ENCODE measurements at regions not wholly inside any gene's neighbourhood (a gene's known extent, or its start where the extent isn't known, plus 50 kb on each side); places are given as distances from the start of the nearest gene placed in this dataset.

DNA sequence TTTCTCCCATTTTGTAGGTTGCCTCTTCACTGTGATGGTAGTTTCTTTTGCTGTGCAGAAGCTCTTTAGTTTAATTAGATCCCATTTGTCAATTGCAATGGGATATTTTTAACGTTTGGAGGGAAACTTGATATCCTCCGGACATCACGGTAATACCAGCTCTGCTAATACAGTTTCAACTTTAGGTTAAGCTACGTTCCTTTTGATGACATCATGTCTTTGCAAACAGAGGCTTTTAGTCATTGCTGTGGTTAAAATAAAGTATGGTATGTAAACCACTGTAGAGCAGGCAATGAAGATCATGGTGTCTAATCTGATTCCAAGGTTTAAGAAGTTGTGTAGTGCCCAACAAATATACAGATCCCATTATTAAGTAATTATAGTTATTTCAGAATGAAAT, 168.0 kb upstream of the CHD6 start:
- TF ChIP-seq, protein P1, sequence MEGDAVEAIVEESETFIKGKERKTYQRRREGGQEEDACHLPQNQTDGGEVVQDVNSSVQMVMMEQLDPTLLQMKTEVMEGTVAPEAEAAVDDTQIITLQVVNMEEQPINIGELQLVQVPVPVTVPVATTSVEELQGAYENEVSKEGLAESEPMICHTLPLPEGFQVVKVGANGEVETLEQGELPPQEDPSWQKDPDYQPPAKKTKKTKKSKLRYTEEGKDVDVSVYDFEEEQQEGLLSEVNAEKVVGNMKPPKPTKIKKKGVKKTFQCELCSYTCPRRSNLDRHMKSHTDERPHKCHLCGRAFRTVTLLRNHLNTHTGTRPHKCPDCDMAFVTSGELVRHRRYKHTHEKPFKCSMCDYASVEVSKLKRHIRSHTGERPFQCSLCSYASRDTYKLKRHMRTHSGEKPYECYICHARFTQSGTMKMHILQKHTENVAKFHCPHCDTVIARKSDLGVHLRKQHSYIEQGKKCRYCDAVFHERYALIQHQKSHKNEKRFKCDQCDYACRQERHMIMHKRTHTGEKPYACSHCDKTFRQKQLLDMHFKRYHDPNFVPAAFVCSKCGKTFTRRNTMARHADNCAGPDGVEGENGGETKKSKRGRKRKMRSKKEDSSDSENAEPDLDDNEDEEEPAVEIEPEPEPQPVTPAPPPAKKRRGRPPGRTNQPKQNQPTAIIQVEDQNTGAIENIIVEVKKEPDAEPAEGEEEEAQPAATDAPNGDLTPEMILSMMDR (conservative IDR thresholded peaks at IDR 0.05; ENCODE audit: low read depth, low read length), result no peak
- TF ChIP-seq EZH2 (IDR thresholded peaks at IDR 0.05; ENCODE audit: borderline replicate concordance, low read depth, low read length, poor library complexity, severe bottlenecking), result no peak
